GM12878 (cell line): ENCODE measurements at regions not wholly inside any gene's neighbourhood (a gene's known extent, or its start where the extent isn't known, plus 50 kb on each side); places are given as distances from the start of the nearest gene placed in this dataset.

ENCODE experiments used
- ATAC-seq: fragments of 200-7000 bp; cut with Tn5 transposase; 3 replicates; pipeline ENCODE4 v1.9.1; 2020; ENCODE audit warnings: mild to moderate bottlenecking, moderate library complexity
- BruUV-seq: library from RNA; stranded (reverse); fragments of 400-500 nt; replicated peaks from 2 replicates; lab custom pipeline; 2021; lab: Mats Ljungman, UMichigan
- CTCF ChIA-PET: fragments of 300-600 bp; sonication (Branson Sonifier 250); formaldehyde crosslinking; extraction: SDS; loops from one replicate; lab custom pipeline; 2021; ENCODE audit warnings: inconsistent platforms; lab: Yijun Ruan, JAX
- POLR2A ChIA-PET: fragments of 350-600 bp; formaldehyde crosslinking; extraction: SDS; loops from one replicate; lab custom pipeline; 2021; ENCODE audit warnings: inconsistent platforms; lab: Charles Lee
- RAD21 ChIA-PET: fragments of 300-600 bp; sonication (Branson Sonifier 250); formaldehyde crosslinking; loops from one replicate; lab custom pipeline; 2023; ENCODE audit warnings: antibody characterized with exemption; ENCODE audit not compliant: unreplicated experiment; lab: Charles Lee
- SMC1A ChIA-PET: fragments of 300-600 bp; sonication (Branson Sonifier 250); formaldehyde crosslinking; loops from one replicate; lab custom pipeline; 2023; ENCODE audit not compliant: unreplicated experiment, uncharacterized antibody; lab: Charles Lee
- DNase-seq: peaks from one replicate; pipeline ENCODE4 v3.0.0-alpha.2; 2011; ENCODE audit warnings: low read depth, low spot score
- FAIRE-seq: peaks from 3 replicates; lab custom pipeline; 2011; peaks lifted over from hg19 to GRCh38; lab: Jason Lieb, UNC
- H2AFZ ChIP-seq: 2 replicates; pipeline ENCODE4 v1.6.0; 2011; ENCODE audit warnings: low read depth, low read length, control low read depth; ENCODE audit not compliant: control insufficient read depth
- H3K27ac ChIP-seq: 2 replicates; pipeline ENCODE4 v1.5.1; 2011; ENCODE audit warnings: control low read depth; ENCODE audit not compliant: control insufficient read depth, insufficient read depth
- H3K27me3 ChIP-seq, 2 experiments: replicated peaks in 1 of 2; 2 replicates each; pipeline versions ENCODE4 v1.6.0 to v1.6.1; 2011; ENCODE audit warnings: low read length in 1 of 2; ENCODE audit not compliant: control insufficient read depth in 2 of 2, insufficient read depth in 2 of 2
- H3K36me3 ChIP-seq, 2 experiments: 2 replicates each; pipeline ENCODE4 v1.5.1; 2011; ENCODE audit warnings: low read length in 1 of 2; ENCODE audit not compliant: control insufficient read depth in 2 of 2, insufficient read depth in 2 of 2
- H3K4me1 ChIP-seq: 2 replicates; pipeline ENCODE4 v1.6.1; 2011; ENCODE audit warnings: mild to moderate bottlenecking, low read length, moderate library complexity, mixed read lengths; ENCODE audit not compliant: control insufficient read depth, insufficient read depth
- H3K4me2 ChIP-seq: 2 replicates; pipeline ENCODE4 v1.6.0; 2011; ENCODE audit warnings: control low read depth; ENCODE audit not compliant: control insufficient read depth, insufficient read depth
- H3K4me3 ChIP-seq: fragments of 200-600 bp; sonication (generic); 2 replicates; pipeline ENCODE4 v1.5.1; 2016
- H3K79me2 ChIP-seq: 2 replicates; pipeline ENCODE4 v1.6.0; 2011; ENCODE audit warnings: low read length; ENCODE audit not compliant: control insufficient read depth, insufficient read depth
- H3K9ac ChIP-seq: 2 replicates; pipeline ENCODE4 v1.8.0; 2011; ENCODE audit warnings: low read length, control low read depth, mixed read lengths; ENCODE audit not compliant: control insufficient read depth, insufficient read depth
- H3K9me3 ChIP-seq: replicated peaks from 3 replicates; pipeline ENCODE4 v1.5.1; 2011; ENCODE audit warnings: mild to moderate bottlenecking, low read length; ENCODE audit not compliant: control insufficient read depth, insufficient read depth
- H4K20me1 ChIP-seq: 2 replicates; pipeline ENCODE4 v1.6.0; 2011; ENCODE audit not compliant: control insufficient read depth, insufficient read depth
- GATAD2B ChIP-seq: fragments of 450-650 bp; conservative IDR thresholded peaks from 2 replicates; pipeline ENCODE4 v1.6.1; 2017; ENCODE audit warnings: low read depth, mild to moderate bottlenecking, moderate library complexity
- JUND ChIP-seq: IDR thresholded peaks from 2 replicates; pipeline ENCODE4 v1.6.1; 2012; ENCODE audit warnings: low read depth, mild to moderate bottlenecking, low read length, improper control_type of control experiment, moderate library complexity
- LARP7 ChIP-seq: fragments of 450-650 bp; IDR thresholded peaks from 2 replicates; pipeline ENCODE4 v1.6.1; 2017; ENCODE audit warnings: mild to moderate bottlenecking
- NR2F1 ChIP-seq: fragments of 450-650 bp; conservative IDR thresholded peaks from 2 replicates; pipeline ENCODE4 v1.6.1; 2017; ENCODE audit warnings: mild to moderate bottlenecking
- SMAD1 ChIP-seq: fragments of 450-650 bp; IDR thresholded peaks from 2 replicates; pipeline ENCODE4 v1.6.1; 2018; ENCODE audit warnings: mild to moderate bottlenecking, low read depth; ENCODE audit not compliant: partially characterized antibody
- SMC3 ChIP-seq: IDR thresholded peaks from 2 replicates; pipeline ENCODE4 v1.6.1; 2011; ENCODE audit warnings: low read length, improper control_type of control experiment, borderline replicate concordance
- STAT1 ChIP-seq: fragments of 450-650 bp; conservative IDR thresholded peaks from 2 replicates; pipeline ENCODE4 v1.6.1; 2014; ENCODE audit warnings: antibody characterized with exemption, mild to moderate bottlenecking
- WGBS: methylation state at CpG from one replicate; pipeline ENCODE4 v1.1.6; 2016; ENCODE audit warnings: low lambda C conversion rate; ENCODE audit not compliant: insufficient replicate concordance, insufficient coverage; ENCODE audit errors: missing lambda C conversion rate; 5-methylcytosine and 5-hydroxymethylcytosine counted together
- in situ Hi-C: fragments of 300-500 bp; cut with MboI; formaldehyde crosslinking; loops from 9 replicates; pipeline ENCODE4 v1.14.3; 2018; ENCODE audit warnings: mixed read lengths
- intact Hi-C: fragments of 100-400 bp; cut with micrococcal nuclease; formaldehyde crosslinking; loops from one replicate; pipeline ENCODE4 v1.14.2; 2022; ENCODE audit not compliant: unreplicated experiment

DNA sequence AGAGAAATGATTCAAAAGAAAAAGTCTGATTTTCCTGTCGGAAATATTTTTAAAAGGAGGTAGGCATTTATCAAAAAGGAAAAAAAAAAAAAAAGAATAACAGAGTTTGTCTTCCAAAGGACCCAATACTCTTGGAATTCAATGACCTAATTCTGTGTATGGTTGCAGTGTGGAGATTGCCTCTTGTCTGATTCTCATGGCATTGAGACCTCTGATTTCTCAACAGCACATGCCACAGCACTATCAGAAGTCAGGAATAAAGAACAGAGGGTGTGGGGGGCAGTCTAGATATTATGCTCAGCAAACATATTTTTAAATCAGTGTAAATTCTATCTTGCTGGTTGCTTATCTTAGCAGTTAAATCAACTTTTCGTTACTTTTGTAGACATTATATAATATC lies 81.3 kb upstream of the SOX9 start (continued):
- TF ChIP-seq SMC3 = no peak
- no peak for TF ChIP-seq SMAD1
- no peak for TF ChIP-seq JUND
- TF ChIP-seq NR2F1 = no peak
- TF ChIP-seq GATAD2B = no peak
- no peak for TF ChIP-seq STAT1

DNA sequence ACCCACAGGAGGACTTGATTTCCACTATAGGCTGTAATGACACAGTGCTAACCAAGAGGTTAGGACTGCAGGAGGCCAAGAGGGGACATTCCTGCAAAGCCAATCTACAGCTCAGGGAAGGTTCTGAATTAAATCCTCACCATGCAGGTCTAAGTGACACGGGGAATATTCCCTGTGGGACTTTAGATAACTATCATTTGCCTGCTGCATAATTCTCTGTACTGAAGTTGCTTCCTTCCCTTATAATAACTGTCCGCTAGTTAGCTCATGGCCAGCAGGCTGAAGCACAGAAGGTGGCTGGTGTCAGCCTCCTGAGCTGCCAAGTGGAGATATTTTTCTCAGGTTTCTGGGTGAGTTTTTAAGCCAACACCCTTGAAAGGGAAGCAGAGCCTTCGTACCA lies 74.6 kb upstream of the SOX9 start:
- Histone ChIP-seq H3K4me2 (no peak overlapping the region), H3K79me2 (no peaks in the 10 kb centered on the region), H3K9me3 (no peaks in the 10 kb centered on the region), H3K27ac (no peak overlapping the region), H3K4me3 (no peak overlapping the region), H4K20me1 (no peaks in the 10 kb centered on the region), H3K27me3 (no peaks in the 10 kb centered on the region), H3K4me1 (peaks cover 5% of the 10 kb centered on the region; the same call in 1 of the 2 replicates), H3K36me3 (no peaks in the 10 kb centered on the region), H2AFZ (no peak overlapping the region), H3K9ac (no peak overlapping the region)
- no TSS peak for BruUV-seq
- RAD21 ChIA-PET = no interaction called here
- WGBS = 27% methylated on average over 3 of the region's 3 CpGs
- no peak for FAIRE-seq
- intact Hi-C loops = no loop called here
- in situ Hi-C loops = no loop called here
- no peak for DNase-seq
- TF ChIP-seq LARP7 = no peak
- SMC1A ChIA-PET = interaction anchor here (0.8 to 1.2 kb wide), 2 partner anchors 11 to 12 kb away, joined by 3 to 4 read pairs; no protein-coding TSS in a partner anchor
- CTCF ChIA-PET = interaction anchor here (0.7 kb wide), 1 partner anchor 511 kb away, joined by 3 read pairs; no protein-coding TSS in a partner anchor
- POLR2A ChIA-PET = interaction anchor here (1.5 kb wide), 1 partner anchor 12 kb away, joined by 3 read pairs; no protein-coding TSS in a partner anchor
- no peak for ATAC-seq
